HCT116 (cell line): ENCODE measurements at regions not wholly inside any gene's neighbourhood (a gene's known extent, or its start where the extent isn't known, plus 50 kb on each side); places are given as distances from the start of the nearest gene placed in this dataset.

Source experiments
- ATAC-seq: fragments of 200-7000 bp; cut with Tn5 transposase; 2 replicates; pipeline ENCODE4 v1.9.1; 2020; ENCODE audit warnings: mild to moderate bottlenecking, moderate library complexity
- BruUV-seq: library from RNA; stranded (reverse); fragments of 400-500 nt; replicated peaks from 2 replicates; lab custom pipeline; 2021; lab: Mats Ljungman, UMichigan
- CTCF ChIA-PET: fragments of 300-600 bp; sonication (Branson Sonifier 250); formaldehyde crosslinking; loops from one replicate; lab custom pipeline; 2021; ENCODE audit warnings: antibody characterized with exemption; lab: Charles Lee
- POLR2A ChIA-PET: fragments of 300-600, 350-600 bp; sonication (Branson Sonifier 250); formaldehyde crosslinking; loops from one replicate; lab custom pipeline; 2021; ENCODE audit warnings: antibody characterized with exemption; lab: Charles Lee
- RAD21 ChIA-PET, 2 experiments: fragments of 300-600 bp; sonication (Branson Sonifier 250); formaldehyde crosslinking; loops; one replicate each; lab custom pipeline; 2023; ENCODE audit warnings: low total read pairs in 2 of 2; ENCODE audit not compliant: uncharacterized antibody in 2 of 2, unreplicated experiment in 2 of 2, low non-redundant PET in 1 of 2; lab: Charles Lee
- DNase-seq: peaks from one replicate; pipeline ENCODE4 v3.0.0-alpha.2; 2010; ENCODE audit warnings: low read depth, low spot score
- H2AFZ ChIP-seq: fragments of 200-600 bp; shearing (Covaris generic), sonication (generic); 2 replicates; pipeline ENCODE4 v1.6.1; 2017; ENCODE audit warnings: low read depth, mixed run types, mixed read lengths, antibody characterized with exemption, low read length; ENCODE audit not compliant: poor library complexity, severe bottlenecking
- H3K27ac ChIP-seq: 2 replicates; pipeline ENCODE4 v1.5.1; 2012; ENCODE audit warnings: low read depth, low read length
- H3K27me3 ChIP-seq: fragments of 200-600 bp; sonication (generic); 2 replicates; pipeline ENCODE4 v1.6.1; 2016; ENCODE audit warnings: mixed run types, low read length, mixed read lengths; ENCODE audit not compliant: insufficient read depth
- H3K36me3 ChIP-seq, 2 experiments: fragments of 200-500 bp in 1 of 2; fragments of 200-600 bp in 1 of 2; sonication (Bioruptor generic) in 1 of 2; sonication (generic) in 1 of 2; 2 replicates each; pipeline versions ENCODE4 v1.5.1 to v1.6.1; 2014 to 2016; ENCODE audit warnings: low read length in 2 of 2, inconsistent platforms in 1 of 2, mixed read lengths in 1 of 2, mixed run types in 1 of 2; ENCODE audit not compliant: insufficient read depth in 2 of 2, control insufficient read depth in 1 of 2
- H3K4me1 ChIP-seq, 2 experiments: fragments of 200-600 bp in 1 of 2; sonication (generic) in 1 of 2; 2 replicates each; pipeline versions ENCODE4 v1.5.1 to v1.6.1; 2012 to 2017; ENCODE audit warnings: low read length in 2 of 2, inconsistent platforms in 1 of 2, mild to moderate bottlenecking in 1 of 2, mixed read lengths in 1 of 2, mixed run types in 1 of 2, moderate library complexity in 1 of 2; ENCODE audit not compliant: insufficient read depth in 2 of 2, control insufficient read depth in 1 of 2
- H3K4me2 ChIP-seq: fragments of 200-600 bp; sonication (generic); 2 replicates; pipeline ENCODE4 v1.6.1; 2017; ENCODE audit warnings: mixed run types, low read length, mixed read lengths
- H3K4me3 ChIP-seq, 2 experiments: fragments of 200-600 bp in 1 of 2; sonication (generic) in 1 of 2; replicated peaks in 1 of 2; 2 replicates each; pipeline ENCODE4 v1.5.1; 2011 to 2016; ENCODE audit warnings: low read length in 2 of 2, control low read depth in 1 of 2, low read depth in 1 of 2, mild to moderate bottlenecking in 1 of 2, mixed read lengths in 1 of 2, mixed run types in 1 of 2
- H3K79me2 ChIP-seq: fragments of 200-600 bp; sonication (generic); 2 replicates; pipeline ENCODE4 v1.6.1; 2017; ENCODE audit warnings: mild to moderate bottlenecking, mixed run types, low read length, moderate library complexity, mixed read lengths; ENCODE audit not compliant: insufficient read depth
- H3K9ac ChIP-seq: fragments of 200-600 bp; sonication (generic); 2 replicates; pipeline ENCODE4 v1.6.1; 2016; ENCODE audit warnings: low read length, mixed read lengths
- H3K9me2 ChIP-seq: fragments of 200-600 bp; sonication (generic), shearing (Covaris generic); 2 replicates; pipeline ENCODE4 v1.6.1; 2017; ENCODE audit warnings: mixed run types, mild to moderate bottlenecking, moderate library complexity; ENCODE audit not compliant: insufficient read depth
- H3K9me3 ChIP-seq, 2 experiments: fragments of 200-500 bp in 1 of 2; fragments of 200-600 bp in 1 of 2; sonication (Bioruptor generic) in 1 of 2; sonication (generic) in 1 of 2; 2 replicates each; pipeline ENCODE4 v1.6.1; 2014 to 2017; ENCODE audit warnings: low read length in 2 of 2, mixed read lengths in 2 of 2, inconsistent platforms in 1 of 2, low read depth in 1 of 2, mild to moderate bottlenecking in 1 of 2, mixed run types in 1 of 2, moderate library complexity in 1 of 2; ENCODE audit not compliant: control insufficient read depth in 1 of 2, insufficient read depth in 1 of 2
- H4K20me1 ChIP-seq: fragments of 200-600 bp; sonication (generic), shearing (Covaris generic); 2 replicates; pipeline ENCODE4 v1.6.1; 2017; ENCODE audit warnings: mixed run types, mild to moderate bottlenecking, moderate library complexity; ENCODE audit not compliant: insufficient read depth
- CEBPB ChIP-seq: IDR thresholded peaks from 2 replicates; pipeline ENCODE4 v1.6.1; 2012; ENCODE audit warnings: low read depth
- EZH2 ChIP-seq: fragments of 200-600 bp; sonication (generic); IDR thresholded peaks from 2 replicates; pipeline ENCODE4 v1.6.1; 2017; ENCODE audit warnings: antibody characterized with exemption, mixed run types
- EZH2phosphoT487 ChIP-seq: fragments of 200-600 bp; IDR thresholded peaks from 2 replicates; pipeline ENCODE4 v1.6.1; 2018; ENCODE audit warnings: antibody characterized with exemption, borderline replicate concordance
- JUND ChIP-seq: IDR thresholded peaks from 2 replicates; pipeline ENCODE4 v1.6.1; 2012
- POLR2A ChIP-seq: IDR thresholded peaks from 2 replicates; pipeline ENCODE4 v1.7.0; 2011; ENCODE audit warnings: borderline replicate concordance; ENCODE audit not compliant: insufficient read depth, insufficient read length; ENCODE audit errors: extremely low read depth
- POLR2AphosphoS5 ChIP-seq: IDR thresholded peaks from 2 replicates; pipeline ENCODE4 v1.6.1; 2011; ENCODE audit warnings: mild to moderate bottlenecking, low read depth, low read length, moderate library complexity
- SIN3A ChIP-seq: IDR thresholded peaks from 2 replicates; pipeline ENCODE4 v1.6.1; 2012; ENCODE audit warnings: low read depth
- SP1 ChIP-seq: IDR thresholded peaks from 2 replicates; pipeline ENCODE4 v1.6.1; 2012; ENCODE audit warnings: low read depth
- SRF ChIP-seq: IDR thresholded peaks from 2 replicates; pipeline ENCODE4 v1.6.1; 2012; ENCODE audit warnings: low read depth
- YY1 ChIP-seq: IDR thresholded peaks from 2 replicates; pipeline ENCODE4 v1.6.1; 2011; ENCODE audit warnings: low read length, low read depth, moderate library complexity, mild to moderate bottlenecking; ENCODE audit not compliant: insufficient replicate concordance; ENCODE audit errors: extremely low read depth
- ZNF274 ChIP-seq: fragments of 200-500 bp; sonication (Bioruptor generic); IDR thresholded peaks from 2 replicates; pipeline ENCODE4 v1.6.1; 2014; ENCODE audit warnings: mild to moderate bottlenecking, low read depth, low read length, inconsistent platforms
- intact Hi-C: fragments of 100-400 bp; cut with micrococcal nuclease; formaldehyde crosslinking; loops from 2 replicates; pipeline ENCODE4 v1.10.0; 2022
- TF ChIP-seq, protein P1 (sequence below), 3 experiments: fragments of 200-600 bp in 1 of 3; sonication (generic) in 1 of 3; IDR thresholded peaks in 2 of 3; conservative IDR thresholded peaks in 1 of 3; 2 replicates each; pipeline ENCODE4 v1.5.1; 2012 to 2017; ENCODE audit warnings: low read depth in 2 of 3, low read length in 2 of 3, antibody characterized with exemption in 1 of 3, borderline replicate concordance in 1 of 3, control low read depth in 1 of 3, mild to moderate bottlenecking in 1 of 3, mixed read lengths in 1 of 3, mixed run types in 1 of 3, moderate library complexity in 1 of 3; ENCODE audit not compliant: insufficient read depth in 1 of 3
- TF ChIP-seq, protein P2 (sequence below): IDR thresholded peaks from 2 replicates; pipeline ENCODE4 v1.6.1; 2012; ENCODE audit warnings: low read depth

DNA sequence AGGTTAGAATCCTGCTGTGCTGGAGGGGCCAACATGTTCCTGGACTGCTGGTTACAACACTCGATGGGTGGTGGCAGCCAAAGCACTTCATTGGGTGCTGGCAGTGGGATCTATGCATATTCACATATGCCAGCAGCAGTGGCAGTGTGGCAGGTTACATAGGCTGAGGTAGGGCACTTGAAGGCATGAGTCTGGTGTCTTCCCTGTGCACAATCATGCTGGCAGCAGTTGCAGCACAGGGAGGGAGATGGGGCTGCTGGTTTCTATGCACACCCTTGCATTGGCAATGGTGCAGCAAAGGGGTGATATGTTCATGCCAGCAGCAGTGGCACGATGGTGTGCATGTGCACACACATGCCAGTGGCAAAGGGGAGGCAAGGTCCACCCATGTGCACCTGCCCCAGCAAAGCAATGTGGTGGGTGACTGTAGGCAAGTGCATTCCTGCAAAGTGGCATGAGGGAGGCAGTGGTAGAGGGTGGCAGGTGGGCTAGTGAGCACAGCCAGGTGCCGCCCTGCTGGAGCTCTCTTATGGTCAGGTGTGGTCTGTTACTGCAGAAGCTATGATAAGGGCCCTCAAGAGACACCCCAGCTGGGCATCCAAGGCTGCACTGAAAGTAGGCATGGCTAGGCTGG lies 356.2 kb upstream of the STEAP1 start:
- BruUV-seq, result no TSS peak
- ChIA-PET POLR2A (no interaction called here), CTCF (no interaction called here)
- Histone ChIP-seq H4K20me1 (no peaks in the 10 kb centered on the region), H2AFZ (no peak overlapping the region), H3K79me2 (no peaks in the 10 kb centered on the region), H3K27ac (no peak overlapping the region), H3K9ac (no peak overlapping the region), H3K4me3 (no peak overlapping the region)
- ATAC-seq, result no peak
- no peak for TF ChIP-seq SRF
- no peak for TF ChIP-seq ZNF274
- no peak for TF ChIP-seq SP1
- TF ChIP-seq YY1, result no peak
- TF ChIP-seq, protein P1, sequence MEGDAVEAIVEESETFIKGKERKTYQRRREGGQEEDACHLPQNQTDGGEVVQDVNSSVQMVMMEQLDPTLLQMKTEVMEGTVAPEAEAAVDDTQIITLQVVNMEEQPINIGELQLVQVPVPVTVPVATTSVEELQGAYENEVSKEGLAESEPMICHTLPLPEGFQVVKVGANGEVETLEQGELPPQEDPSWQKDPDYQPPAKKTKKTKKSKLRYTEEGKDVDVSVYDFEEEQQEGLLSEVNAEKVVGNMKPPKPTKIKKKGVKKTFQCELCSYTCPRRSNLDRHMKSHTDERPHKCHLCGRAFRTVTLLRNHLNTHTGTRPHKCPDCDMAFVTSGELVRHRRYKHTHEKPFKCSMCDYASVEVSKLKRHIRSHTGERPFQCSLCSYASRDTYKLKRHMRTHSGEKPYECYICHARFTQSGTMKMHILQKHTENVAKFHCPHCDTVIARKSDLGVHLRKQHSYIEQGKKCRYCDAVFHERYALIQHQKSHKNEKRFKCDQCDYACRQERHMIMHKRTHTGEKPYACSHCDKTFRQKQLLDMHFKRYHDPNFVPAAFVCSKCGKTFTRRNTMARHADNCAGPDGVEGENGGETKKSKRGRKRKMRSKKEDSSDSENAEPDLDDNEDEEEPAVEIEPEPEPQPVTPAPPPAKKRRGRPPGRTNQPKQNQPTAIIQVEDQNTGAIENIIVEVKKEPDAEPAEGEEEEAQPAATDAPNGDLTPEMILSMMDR (IDR thresholded peaks at IDR 0.05 in 2 of 3, conservative IDR thresholded peaks at IDR 0.05 in 1 of 3; ENCODE audit: borderline replicate concordance in 1 of 3, insufficient read depth in 1 of 3, low read depth in 2 of 3, low read length in 2 of 3), result no peak
- TF ChIP-seq EZH2, result no peak
- no peak for TF ChIP-seq POLR2AphosphoS5
- no peak for TF ChIP-seq CEBPB
- TF ChIP-seq EZH2phosphoT487, result no peak
- TF ChIP-seq JUND, result no peak
- no peak for TF ChIP-seq POLR2A
- TF ChIP-seq, protein P2, sequence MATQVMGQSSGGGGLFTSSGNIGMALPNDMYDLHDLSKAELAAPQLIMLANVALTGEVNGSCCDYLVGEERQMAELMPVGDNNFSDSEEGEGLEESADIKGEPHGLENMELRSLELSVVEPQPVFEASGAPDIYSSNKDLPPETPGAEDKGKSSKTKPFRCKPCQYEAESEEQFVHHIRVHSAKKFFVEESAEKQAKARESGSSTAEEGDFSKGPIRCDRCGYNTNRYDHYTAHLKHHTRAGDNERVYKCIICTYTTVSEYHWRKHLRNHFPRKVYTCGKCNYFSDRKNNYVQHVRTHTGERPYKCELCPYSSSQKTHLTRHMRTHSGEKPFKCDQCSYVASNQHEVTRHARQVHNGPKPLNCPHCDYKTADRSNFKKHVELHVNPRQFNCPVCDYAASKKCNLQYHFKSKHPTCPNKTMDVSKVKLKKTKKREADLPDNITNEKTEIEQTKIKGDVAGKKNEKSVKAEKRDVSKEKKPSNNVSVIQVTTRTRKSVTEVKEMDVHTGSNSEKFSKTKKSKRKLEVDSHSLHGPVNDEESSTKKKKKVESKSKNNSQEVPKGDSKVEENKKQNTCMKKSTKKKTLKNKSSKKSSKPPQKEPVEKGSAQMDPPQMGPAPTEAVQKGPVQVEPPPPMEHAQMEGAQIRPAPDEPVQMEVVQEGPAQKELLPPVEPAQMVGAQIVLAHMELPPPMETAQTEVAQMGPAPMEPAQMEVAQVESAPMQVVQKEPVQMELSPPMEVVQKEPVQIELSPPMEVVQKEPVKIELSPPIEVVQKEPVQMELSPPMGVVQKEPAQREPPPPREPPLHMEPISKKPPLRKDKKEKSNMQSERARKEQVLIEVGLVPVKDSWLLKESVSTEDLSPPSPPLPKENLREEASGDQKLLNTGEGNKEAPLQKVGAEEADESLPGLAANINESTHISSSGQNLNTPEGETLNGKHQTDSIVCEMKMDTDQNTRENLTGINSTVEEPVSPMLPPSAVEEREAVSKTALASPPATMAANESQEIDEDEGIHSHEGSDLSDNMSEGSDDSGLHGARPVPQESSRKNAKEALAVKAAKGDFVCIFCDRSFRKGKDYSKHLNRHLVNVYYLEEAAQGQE, result no peak; the same call in 1 of the 2 replicates
- TF ChIP-seq SIN3A, result no peak
- TF ChIP-seq, all 23 proteins: peak for 0
- RAD21 ChIA-PET, result no interaction called here
- DNase-seq, result no peak
- Histone ChIP-seq H3K36me3 (no peaks in the 10 kb centered on the region), H3K9me2 (no peaks in the 10 kb centered on the region), H3K4me2 (no peak overlapping the region), H3K4me1 (no peaks in the 10 kb centered on the region), H3K9me3 (no peaks in the 10 kb centered on the region), H3K27me3 (no peaks in the 10 kb centered on the region)
- intact Hi-C loops, result no loop called here
